GM18499 (cell line): ENCODE measurements at regions not wholly inside any gene's neighbourhood (a gene's known extent, or its start where the extent isn't known, plus 50 kb on each side); places are given as distances from the start of the nearest gene placed in this dataset.
"Not testable (repeated sequence)": the region's sequence is repeated elsewhere in the genome, so short reads cannot be mapped to it uniquely, and the experiment has no call there.

ENCODE experiments used
- ATAC-seq: cut with Tn5 transposase; IDR thresholded peaks from one replicate; pipeline ENCODE4 v1.9.1; 2021; ENCODE audit warnings: moderate number of reproducible peaks; ENCODE audit not compliant: insufficient read depth, unreplicated experiment

GRCh38 chr4:128653527-128654444, 155.7 kb upstream of the JADE1 start:
- no peak for ATAC-seq

GRCh38 chr4:128649575-128650205, 159.8 kb upstream of the JADE1 start:
- ATAC-seq, result no peak

- no peak for ATAC-seq
Observed at GRCh38 chr4:128649161-128649560, 160.3 kb upstream of the JADE1 start.

GRCh38 chr4:128648021-128648420, 161.5 kb upstream of the JADE1 start:
- no peak for ATAC-seq

GRCh38 chr4:128646893-128647292, 162.6 kb upstream of the JADE1 start:
- peak; percentile 60 for ATAC-seq

- ATAC-seq, result not testable (repeated sequence)
Observed at GRCh38 chr4:128644693-128645654, 164.5 kb upstream of the JADE1 start.

- not testable (repeated sequence) for ATAC-seq
Observed at GRCh38 chr4:128644107-128644506, 165.4 kb upstream of the JADE1 start.

- not testable (repeated sequence) for ATAC-seq
Observed at GRCh38 chr4:128641566-128641965, 167.9 kb upstream of the JADE1 start.

GRCh38 chr4:128639541-128640270, 169.8 kb upstream of the JADE1 start:
- ATAC-seq, result no peak

GRCh38 chr4:128636906-128637305, 172.6 kb upstream of the JADE1 start:
- no peak for ATAC-seq

GRCh38 chr4:128635955-128636560, 173.4 kb upstream of the JADE1 start:
- no peak for ATAC-seq

GRCh38 chr4:128635141-128635954, 174.2 kb upstream of the JADE1 start:
- ATAC-seq, result no peak

- ATAC-seq, result no peak
Observed at GRCh38 chr4:128633067-128633466, 176.4 kb upstream of the JADE1 start.

- ATAC-seq, result no peak
Observed at GRCh38 chr4:128630871-128631270, 178.6 kb upstream of the JADE1 start.

GRCh38 chr4:128623508-128624215, 185.8 kb upstream of the JADE1 start:
- no peak for ATAC-seq

GRCh38 chr4:128620279-128620965, 189.1 kb upstream of the JADE1 start:
- ATAC-seq, result not testable (repeated sequence)

- ATAC-seq, result no peak
Observed at GRCh38 chr4:128615197-128615596, 194.3 kb upstream of the JADE1 start.
